ENCODE measurements at regions not wholly inside any gene's neighbourhood (a gene's known extent, or its start where the extent isn't known, plus 50 kb on each side); places are given as distances from the start of the nearest gene placed in this dataset.

DNA sequence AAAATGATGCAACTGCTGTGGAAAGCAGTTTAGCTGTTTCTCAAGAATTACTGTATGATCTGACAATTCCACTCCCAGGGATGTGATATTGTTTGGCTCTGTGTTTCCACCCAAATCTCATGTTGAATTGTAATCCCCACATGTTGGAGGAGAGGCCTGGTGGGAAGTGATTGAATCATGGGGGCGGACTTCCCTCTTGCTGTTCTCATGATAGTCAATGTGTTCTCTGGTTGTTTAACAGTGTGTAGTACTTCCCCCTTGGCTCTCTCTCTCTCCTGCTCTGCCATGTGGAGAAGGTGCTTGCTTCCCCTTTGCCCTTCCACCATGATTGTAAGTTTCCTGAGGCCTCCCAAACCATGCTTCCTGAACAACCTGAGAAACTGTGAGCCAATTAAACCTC, 93.4 kb upstream of the CPM start:
- TF ChIP-seq POLR2A (IDR thresholded peaks at IDR 0.05; ENCODE audit: low read depth, low read length) (no peak), POLR2AphosphoS5 (IDR thresholded peaks at IDR 0.05; ENCODE audit: low read depth, low read length) (no peak)
